ENCODE measurements at regions not wholly inside any gene's neighbourhood (a gene's known extent, or its start where the extent isn't known, plus 50 kb on each side); places are given as distances from the start of the nearest gene placed in this dataset.

DNA sequence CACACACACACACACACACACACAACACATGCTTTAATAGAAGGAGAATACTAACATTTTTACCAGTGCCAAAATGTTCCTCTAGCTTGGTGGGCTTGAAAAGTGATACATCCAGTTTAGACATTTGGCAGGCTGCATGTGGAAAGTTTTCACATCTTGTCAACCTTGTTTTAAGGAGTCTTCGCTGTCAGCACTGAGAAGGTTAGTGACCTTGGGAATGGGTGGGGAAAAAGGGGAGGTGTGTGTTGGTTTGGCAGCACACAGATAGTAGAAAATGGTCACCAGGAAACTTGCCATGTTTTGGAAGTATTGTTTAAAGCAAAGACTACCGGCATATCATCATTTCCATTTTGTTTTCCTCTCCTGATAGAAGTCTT is 346.5 kb upstream of the ADAMTSL1 start:
- no peak overlapping the region for H3K4me3 ChIP-seq (ENCODE audit: control insufficient read depth, low read depth, low read length)
- TF ChIP-seq, protein P1, sequence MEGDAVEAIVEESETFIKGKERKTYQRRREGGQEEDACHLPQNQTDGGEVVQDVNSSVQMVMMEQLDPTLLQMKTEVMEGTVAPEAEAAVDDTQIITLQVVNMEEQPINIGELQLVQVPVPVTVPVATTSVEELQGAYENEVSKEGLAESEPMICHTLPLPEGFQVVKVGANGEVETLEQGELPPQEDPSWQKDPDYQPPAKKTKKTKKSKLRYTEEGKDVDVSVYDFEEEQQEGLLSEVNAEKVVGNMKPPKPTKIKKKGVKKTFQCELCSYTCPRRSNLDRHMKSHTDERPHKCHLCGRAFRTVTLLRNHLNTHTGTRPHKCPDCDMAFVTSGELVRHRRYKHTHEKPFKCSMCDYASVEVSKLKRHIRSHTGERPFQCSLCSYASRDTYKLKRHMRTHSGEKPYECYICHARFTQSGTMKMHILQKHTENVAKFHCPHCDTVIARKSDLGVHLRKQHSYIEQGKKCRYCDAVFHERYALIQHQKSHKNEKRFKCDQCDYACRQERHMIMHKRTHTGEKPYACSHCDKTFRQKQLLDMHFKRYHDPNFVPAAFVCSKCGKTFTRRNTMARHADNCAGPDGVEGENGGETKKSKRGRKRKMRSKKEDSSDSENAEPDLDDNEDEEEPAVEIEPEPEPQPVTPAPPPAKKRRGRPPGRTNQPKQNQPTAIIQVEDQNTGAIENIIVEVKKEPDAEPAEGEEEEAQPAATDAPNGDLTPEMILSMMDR (IDR thresholded peaks at IDR 0.05; ENCODE audit: control insufficient read depth, insufficient read depth, low read depth, low read length, missing control alignments), result no peak
- no peak for DNase-seq (ENCODE audit: low read depth)

DNA sequence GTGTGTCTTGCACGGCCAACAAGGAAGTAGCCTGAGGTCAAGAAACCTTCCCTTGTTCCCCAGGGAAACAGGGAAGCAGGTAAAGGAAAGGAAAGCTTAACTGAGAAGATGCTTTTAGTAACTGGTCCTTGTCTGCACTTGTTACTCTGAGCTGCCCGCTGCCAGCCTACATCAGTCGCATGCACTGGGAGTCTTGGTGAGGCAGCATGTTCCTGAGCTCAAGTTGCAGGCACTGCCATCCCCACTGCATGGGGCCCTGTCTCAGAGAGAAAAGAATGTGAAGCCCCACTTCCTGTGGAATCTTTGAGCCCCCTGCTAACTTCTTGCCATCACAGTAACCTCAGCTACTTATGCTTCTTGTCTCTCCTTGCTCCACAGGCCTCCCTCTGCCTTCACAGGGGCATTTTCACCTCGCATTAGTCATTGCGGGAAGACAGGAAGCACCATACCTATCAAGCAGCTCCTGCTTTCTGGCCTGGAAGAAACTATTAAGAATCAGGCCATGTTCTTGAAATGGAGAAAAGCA is 344.1 kb upstream of the ADAMTSL1 start:
- TF ChIP-seq, protein P1 (IDR thresholded peaks at IDR 0.05; ENCODE audit: control insufficient read depth, insufficient read depth, low read depth, low read length, missing control alignments), result no peak
- no peak overlapping the region for H3K4me3 ChIP-seq (ENCODE audit: control insufficient read depth, low read depth, low read length)
- DNase-seq (ENCODE audit: low read depth), result no peak

DNA sequence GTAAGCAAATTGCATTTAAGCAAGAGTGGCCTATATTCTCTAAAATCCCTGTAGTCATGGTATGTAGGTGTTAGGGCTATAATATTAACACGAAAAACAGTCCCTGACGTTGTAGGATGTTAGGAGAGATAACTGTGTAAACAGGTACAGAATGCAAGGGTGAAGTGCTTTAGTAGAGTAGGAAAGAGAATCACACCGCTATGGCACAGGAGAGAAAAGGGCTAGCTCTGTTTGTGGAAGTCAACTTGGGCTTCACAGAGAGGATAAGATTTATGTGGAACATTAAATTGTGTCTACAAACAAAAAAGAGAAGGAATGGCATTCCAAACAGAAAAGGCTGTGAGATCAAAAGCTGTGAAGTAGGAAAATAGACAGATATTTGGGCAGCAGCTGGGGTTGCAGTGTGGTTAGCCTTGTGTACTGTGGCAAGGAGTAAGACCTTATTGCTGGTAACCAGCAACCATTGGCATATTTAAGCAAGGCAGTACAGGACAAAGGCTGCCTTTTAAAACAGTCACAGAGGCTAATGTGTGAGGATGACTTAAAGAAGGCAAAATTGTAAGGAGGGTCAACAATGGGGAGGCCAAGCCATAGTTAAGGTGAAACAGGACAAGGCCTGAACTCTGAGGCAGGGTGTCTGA is 337.5 kb upstream of the ADAMTSL1 start:
- TF ChIP-seq, protein P1 (IDR thresholded peaks at IDR 0.05; ENCODE audit: control insufficient read depth, insufficient read depth, low read depth, low read length, missing control alignments), result no peak
- no peak overlapping the region for H3K4me3 ChIP-seq (ENCODE audit: control insufficient read depth, low read depth, low read length)
- no peak for DNase-seq (ENCODE audit: low read depth)

DNA sequence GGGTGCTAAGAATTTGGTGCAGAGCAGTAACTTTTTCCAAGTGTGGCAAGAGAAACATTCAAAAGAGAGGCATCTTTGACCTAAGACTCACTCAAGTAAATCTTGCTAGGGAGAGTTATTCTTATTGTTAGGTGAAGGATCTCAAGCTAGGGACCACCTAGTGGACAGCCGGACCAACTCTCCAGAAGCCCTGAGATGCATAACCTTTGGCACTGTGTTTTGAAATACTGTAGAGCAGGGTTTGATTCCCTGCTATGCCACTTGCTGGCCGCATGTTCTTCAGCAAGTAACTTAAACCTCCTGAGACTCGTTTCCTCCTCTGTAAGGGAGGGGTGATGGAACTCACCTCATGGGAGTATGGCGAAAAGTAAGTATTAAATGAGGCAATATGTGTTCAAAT is 336.1 kb upstream of the ADAMTSL1 start:
- no peak overlapping the region for H3K4me3 ChIP-seq (ENCODE audit: control insufficient read depth, low read depth, low read length)
- TF ChIP-seq, protein P1 (IDR thresholded peaks at IDR 0.05; ENCODE audit: control insufficient read depth, insufficient read depth, low read depth, low read length, missing control alignments), result no peak
- DNase-seq (ENCODE audit: low read depth), result no peak

DNA sequence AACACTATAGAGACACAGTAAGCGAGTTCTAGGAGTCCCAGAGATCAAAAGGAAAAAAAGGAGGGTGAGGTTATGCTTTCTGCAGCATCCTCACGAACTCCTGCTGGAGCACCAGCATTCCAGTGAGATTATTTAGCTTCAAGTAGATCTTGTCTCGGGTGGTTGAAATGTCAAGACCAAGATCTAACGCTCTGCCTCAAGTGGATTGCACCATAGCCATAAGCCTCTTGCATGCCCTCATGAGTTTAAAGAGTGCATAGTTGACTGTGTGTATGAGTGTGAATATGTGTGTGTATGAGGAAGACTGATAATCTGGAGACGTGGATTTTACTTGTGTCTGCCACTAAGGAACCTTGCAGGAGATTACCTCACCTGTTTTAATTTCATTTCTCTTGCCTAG is 335.3 kb upstream of the ADAMTSL1 start:
- no peak overlapping the region for H3K4me3 ChIP-seq (ENCODE audit: control insufficient read depth, low read depth, low read length)
- no peak for DNase-seq (ENCODE audit: low read depth)
- TF ChIP-seq, protein P1 (IDR thresholded peaks at IDR 0.05; ENCODE audit: control insufficient read depth, insufficient read depth, low read depth, low read length, missing control alignments), result no peak

DNA sequence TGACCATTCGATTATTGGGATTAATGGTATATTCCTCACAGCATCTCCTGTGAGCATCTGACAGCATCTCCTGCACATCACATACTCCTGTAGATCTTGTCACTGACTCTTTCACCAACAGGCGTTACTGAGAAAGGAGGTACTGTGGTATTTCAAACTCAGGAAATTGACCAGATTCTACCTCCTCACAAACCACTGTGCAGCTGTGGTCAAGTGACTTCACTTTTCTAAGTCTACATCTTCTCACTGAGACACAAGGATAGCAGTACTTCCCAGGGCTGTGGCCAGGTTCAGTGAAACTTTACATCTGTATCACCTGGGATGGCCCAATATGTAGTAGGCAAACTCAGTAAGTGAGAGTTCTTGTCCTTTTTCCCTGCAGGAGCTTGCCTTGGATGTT is 332.3 kb upstream of the ADAMTSL1 start:
- no peak overlapping the region for H3K4me3 ChIP-seq (ENCODE audit: control insufficient read depth, low read depth, low read length)
- TF ChIP-seq, protein P1 (IDR thresholded peaks at IDR 0.05; ENCODE audit: control insufficient read depth, insufficient read depth, low read depth, low read length, missing control alignments), result no peak
- DNase-seq (ENCODE audit: low read depth), result no peak

Measured in AG09309 (cell line).